Gastroesophageal sphincter (tissue), 4 donors: ENCODE measurements at regions not wholly inside any gene's neighbourhood (a gene's known extent, or its start where the extent isn't known, plus 50 kb on each side); places are given as distances from the start of the nearest gene placed in this dataset.

Experiments used
- ATAC-seq: fragments of 150-250 bp; one replicate; pipeline ENCODE4 v1.9.1; 2016; ENCODE audit warnings: mild to moderate bottlenecking, moderate library complexity
- H3K27ac ChIP-seq, 4 donors: fragments of 200-600 bp; sonication (generic) in 3 of 4; 1 replicate in 3 of 4; 2 replicates in 1 of 4; pipeline ENCODE4 v1.5.1; 2016 to 2019
- H3K27me3 ChIP-seq: fragments of 200-600 bp; sonication (generic); one replicate; pipeline ENCODE4 v1.5.1; 2019
- H3K36me3 ChIP-seq, 2 donors: fragments of 200-600 bp; sonication (generic); one replicate each; pipeline ENCODE4 v1.5.1; 2019; ENCODE audit warnings: control low read depth in 1 of 2
- H3K4me1 ChIP-seq, 3 donors: fragments of 200-600 bp; sonication (generic); 1 replicate in 2 of 3; 2 replicates in 1 of 3; pipeline ENCODE4 v1.5.1; 2016 to 2019; ENCODE audit warnings: control low read depth in 2 of 3
- H3K4me3 ChIP-seq, 2 donors: fragments of 200-600 bp; sonication (generic); one replicate each; pipeline ENCODE4 v1.5.1; 2019; ENCODE audit warnings: mild to moderate bottlenecking in 1 of 2, moderate library complexity in 1 of 2
- H3K9me3 ChIP-seq, 3 donors: fragments of 200-600 bp; sonication (generic); one replicate each; pipeline ENCODE4 v1.5.1; 2017 to 2019; ENCODE audit warnings: control low read depth in 2 of 3
- CTCF ChIP-seq, 4 experiments: fragments of 200-600 bp in 2 of 4; fragments of 450-650 bp in 2 of 4; sonication (generic) in 1 of 4; IDR thresholded peaks; one replicate each; pipeline ENCODE4 v1.5.1; 2017 to 2019; ENCODE audit warnings: antibody characterized with exemption in 4 of 4, mild to moderate bottlenecking in 2 of 4, moderate library complexity in 2 of 4
- EP300 ChIP-seq: sonication (generic); formaldehyde crosslinking; IDR thresholded peaks from one replicate; pipeline ENCODE4 v1.6.1; 2017; ENCODE audit warnings: antibody characterized with exemption, mild to moderate bottlenecking
- POLR2A ChIP-seq, 2 donors: fragments of 450-650 bp; IDR thresholded peaks; one replicate each; pipeline ENCODE4 v1.6.1; 2017; ENCODE audit warnings: antibody characterized with exemption in 2 of 2, mild to moderate bottlenecking in 2 of 2, moderate library complexity in 1 of 2
- POLR2AphosphoS5 ChIP-seq: sonication (generic); formaldehyde crosslinking; IDR thresholded peaks from one replicate; pipeline ENCODE4 v1.6.1; 2017; ENCODE audit warnings: antibody characterized with exemption
- whole genome bisulfite sequencing, 2 donors: methylation state at CpG; one replicate each; pipeline ENCODE4 v1.1.5; 2018; ENCODE audit warnings: low coverage in 1 of 2; 5-methylcytosine and 5-hydroxymethylcytosine counted together

GRCh38 chr3:18870074-18870640, 278.2 kb upstream of the KCNH8 start:
- ATAC-seq, result no peak
- WGBS, 2 donors, result 31 to 86% methylated on average over 1 of the region's 1 CpG
- Histone ChIP-seq H3K27ac (no peak overlapping the region), H3K4me1 (no peaks in the 10 kb centered on the region), H3K27me3 (no peaks in the 10 kb centered on the region), H3K36me3 (no peaks in the 10 kb centered on the region), H3K4me3 (no peak overlapping the region), H3K9me3 (no peaks in the 10 kb centered on the region)
- TF ChIP-seq EP300, result no peak
- no peak for TF ChIP-seq POLR2A (IDR thresholded peaks at IDR 0.05)
- TF ChIP-seq POLR2AphosphoS5, result no peak
- TF ChIP-seq CTCF (IDR thresholded peaks at IDR 0.05), result no peak

- TF ChIP-seq CTCF (IDR thresholded peaks at IDR 0.05) (no peak), POLR2AphosphoS5 (no peak), POLR2A (IDR thresholded peaks at IDR 0.05) (no peak), EP300 (no peak)
- Histone ChIP-seq H3K4me3 (no peak overlapping the region), H3K36me3 (no peaks in the 10 kb centered on the region), H3K4me1 (no peaks in the 10 kb centered on the region), H3K9me3 (no peaks in the 10 kb centered on the region), H3K27me3 (no peaks in the 10 kb centered on the region), H3K27ac (no peak overlapping the region)
- 81 to 86% methylated on average over 4 of the region's 4 CpGs for WGBS, 2 donors
- no peak for ATAC-seq
Measured at GRCh38 chr3:18868911-18869689, 279.2 kb upstream of the KCNH8 start.

- TF ChIP-seq POLR2A (IDR thresholded peaks at IDR 0.05) (no peak), EP300 (no peak), POLR2AphosphoS5 (no peak), CTCF (IDR thresholded peaks at IDR 0.05) (no peak)
- no peaks in the 10 kb centered on the region for H3K4me1 ChIP-seq
- ATAC-seq, result no peak
- no peak overlapping the region for H3K27ac ChIP-seq
- H3K9me3 ChIP-seq, result no peaks in the 10 kb centered on the region
- H3K36me3 ChIP-seq, result no peaks in the 10 kb centered on the region
- 46 to 100% methylated on average over 1 of the region's 1 CpG for WGBS, 2 donors
- no peak overlapping the region for H3K4me3 ChIP-seq
- no peaks in the 10 kb centered on the region for H3K27me3 ChIP-seq
Measured at GRCh38 chr3:18866899-18867298, 281.4 kb upstream of the KCNH8 start.

- Histone ChIP-seq H3K36me3 (no peaks in the 10 kb centered on the region), H3K4me3 (no peak overlapping the region)
Measured at GRCh38 chr3:18864933-18865731, 283.2 kb upstream of the KCNH8 start.

More at GRCh38 chr3:18864933-18865731, 283.2 kb upstream of the KCNH8 start:
- WGBS, 2 donors, result 26 to 64% methylated on average over 3 of the region's 3 CpGs
- no peaks in the 10 kb centered on the region for H3K27me3 ChIP-seq
- H3K27ac ChIP-seq, result no peak overlapping the region
- H3K9me3 ChIP-seq, result no peaks in the 10 kb centered on the region
- TF ChIP-seq POLR2A (IDR thresholded peaks at IDR 0.05) (no peak), POLR2AphosphoS5 (no peak), EP300 (no peak), CTCF (IDR thresholded peaks at IDR 0.05) (no peak)
- no peak for ATAC-seq
- no peaks in the 10 kb centered on the region for H3K4me1 ChIP-seq
